CD14-positive monocyte (primary cell): ENCODE measurements at regions not wholly inside any gene's neighbourhood (a gene's known extent, or its start where the extent isn't known, plus 50 kb on each side); places are given as distances from the start of the nearest gene placed in this dataset.

Source experiments
- DNase-seq, 3 donors: peaks; one replicate each; pipeline ENCODE4 v3.0.0-alpha.2; 2011 to 2022
- H2AFZ ChIP-seq: 2 replicates; pipeline ENCODE4 v1.6.0; 2012; ENCODE audit warnings: mild to moderate bottlenecking, low read depth, low read length, inconsistent platforms; ENCODE audit not compliant: insufficient read depth, poor library complexity, severe bottlenecking
- H3K27ac ChIP-seq, 2 donors: 1 replicate in 1 of 2; 2 replicates in 1 of 2; pipeline ENCODE4 v1.5.1; 2012 to 2013; ENCODE audit warnings: low read length in 2 of 2, control low read depth in 1 of 2, inconsistent platforms in 1 of 2, low read depth in 1 of 2, mild to moderate bottlenecking in 1 of 2
- H3K27me3 ChIP-seq, 2 donors: one replicate each; pipeline versions ENCODE4 v1.6.0 to v1.6.1; 2011 to 2013; ENCODE audit warnings: low read length in 2 of 2; ENCODE audit not compliant: control insufficient read depth in 2 of 2, insufficient read depth in 2 of 2
- H3K36me3 ChIP-seq, 2 donors: replicated peaks in 1 of 2; 1 replicate in 1 of 2; 2 replicates in 1 of 2; pipeline versions ENCODE4 v1.5.1 to v1.6.1; 2012 to 2013; ENCODE audit warnings: low read length in 2 of 2, control low read depth in 1 of 2, inconsistent platforms in 1 of 2, mild to moderate bottlenecking in 1 of 2; ENCODE audit not compliant: insufficient read depth in 2 of 2, control insufficient read depth in 1 of 2
- H3K4me1 ChIP-seq, 2 donors: 1 replicate in 1 of 2; 2 replicates in 1 of 2; pipeline versions ENCODE4 v1.5.1 to v1.6.1; 2012 to 2013; ENCODE audit warnings: low read length in 2 of 2, control low read depth in 1 of 2, inconsistent platforms in 1 of 2, mild to moderate bottlenecking in 1 of 2, moderate library complexity in 1 of 2; ENCODE audit not compliant: insufficient read depth in 2 of 2, control insufficient read depth in 1 of 2
- H3K4me2 ChIP-seq: replicated peaks from 2 replicates; pipeline ENCODE3; 2012; ENCODE audit warnings: low read length, moderate library complexity, mild to moderate bottlenecking; ENCODE audit not compliant: poor library complexity, severe bottlenecking; ENCODE audit errors: extremely low read depth
- H3K4me3 ChIP-seq, 3 experiments: fragments of 200-600 bp in 1 of 3; sonication (generic) in 1 of 3; replicated peaks in 1 of 3; 1 replicate in 2 of 3; 2 replicates in 1 of 3; pipeline ENCODE4 v1.5.1; 2011 to 2013; ENCODE audit warnings: low read length in 3 of 3, mild to moderate bottlenecking in 3 of 3, control low read depth in 2 of 3, low read depth in 2 of 3, inconsistent platforms in 1 of 3, moderate library complexity in 1 of 3
- H3K79me2 ChIP-seq: 2 replicates; pipeline ENCODE4 v1.6.0; 2012; ENCODE audit warnings: mild to moderate bottlenecking, control low read depth, inconsistent platforms, low read length, moderate library complexity; ENCODE audit not compliant: insufficient read depth
- H3K9ac ChIP-seq: 2 replicates; pipeline ENCODE4 v1.6.0; 2017; ENCODE audit warnings: low read length, mild to moderate bottlenecking; ENCODE audit not compliant: insufficient read depth, poor library complexity, severe bottlenecking
- H3K9me3 ChIP-seq, 2 donors: replicated peaks in 1 of 2; 1 replicate in 1 of 2; 2 replicates in 1 of 2; pipeline versions ENCODE4 v1.5.1 to v1.6.1; 2012 to 2013; ENCODE audit warnings: low read length in 2 of 2, control low read depth in 1 of 2; ENCODE audit not compliant: control insufficient read depth in 1 of 2, insufficient read depth in 1 of 2
- H4K20me1 ChIP-seq: 2 replicates; pipeline ENCODE4 v1.6.0; 2012; ENCODE audit warnings: mild to moderate bottlenecking, low read length, control low read depth, moderate library complexity; ENCODE audit not compliant: insufficient read depth
- H3K27ac Mint-ChIP-seq, 7 donors: one replicate each; pipeline ENCODE4 v1.8.0; 2020; ENCODE audit warnings: mild to moderate bottlenecking in 7 of 7, mixed read lengths in 7 of 7, moderate library complexity in 6 of 7, inconsistent platforms in 2 of 7
- H3K27me3 Mint-ChIP-seq, 3 donors: one replicate each; pipeline ENCODE4 v1.8.0; 2021 to 2022; ENCODE audit warnings: low read depth in 3 of 3, mild to moderate bottlenecking in 3 of 3, mixed read lengths in 3 of 3, moderate library complexity in 3 of 3, inconsistent platforms in 1 of 3
- H3K36me3 Mint-ChIP-seq, 2 donors: one replicate each; pipeline ENCODE4 v1.8.0; 2020; ENCODE audit warnings: mixed read lengths in 2 of 2, inconsistent platforms in 1 of 2, mild to moderate bottlenecking in 1 of 2
- H3K4me1 Mint-ChIP-seq: one replicate; pipeline ENCODE4 v1.8.0; 2020; ENCODE audit warnings: mild to moderate bottlenecking, mixed read lengths
- H3K4me3 Mint-ChIP-seq, 2 donors: one replicate each; pipeline ENCODE4 v1.8.0; 2020; ENCODE audit warnings: mild to moderate bottlenecking in 2 of 2, mixed read lengths in 2 of 2, moderate library complexity in 1 of 2
- H3K9me3 Mint-ChIP-seq, 7 donors: one replicate each; pipeline ENCODE4 v1.8.0; 2020 to 2022; ENCODE audit warnings: mixed read lengths in 7 of 7, mild to moderate bottlenecking in 6 of 7, moderate library complexity in 6 of 7, inconsistent platforms in 2 of 7
- WGBS: methylation state at CpG from one replicate; pipeline ENCODE4 v1.1.5; 2013; ENCODE audit warnings: missing lambda C conversion rate; ENCODE audit not compliant: insufficient coverage; 5-methylcytosine and 5-hydroxymethylcytosine counted together
- intact Hi-C, 2 donors: fragments of 100-400 bp; cut with micrococcal nuclease; formaldehyde crosslinking; loops; one replicate each; pipeline versions ENCODE4 v1.15.0 to v1.15.1; 2023
- TF ChIP-seq, protein P1 (sequence below): fragments of 200-600 bp; IDR thresholded peaks from one replicate; pipeline ENCODE4 v1.8.0; 2022; ENCODE audit warnings: antibody characterized with exemption, mild to moderate bottlenecking

DNA sequence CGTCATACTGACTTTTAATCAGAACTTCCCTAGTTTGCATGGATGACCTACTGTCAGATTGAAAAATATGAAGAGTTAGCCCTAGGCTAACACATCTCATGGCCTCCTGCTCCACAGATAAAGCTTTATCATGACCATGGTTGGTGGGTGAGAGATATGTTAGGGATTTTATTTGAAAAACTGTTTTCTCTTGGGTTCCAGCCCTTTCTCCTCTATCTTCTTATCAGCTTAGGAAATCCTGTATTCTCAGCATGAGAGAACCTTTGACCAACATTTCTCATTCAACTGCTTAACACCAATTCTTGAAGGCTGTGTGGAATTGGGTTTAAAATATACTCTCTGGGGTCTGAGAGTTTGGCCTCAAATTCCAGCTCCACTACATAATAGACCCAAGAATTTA, 1407.0 kb upstream of the CELF4 start:
- Mint-ChIP-seq H3K27me3 (no peaks in the 10 kb centered on the region), H3K27ac (no peak overlapping the region), H3K4me1 (no peaks in the 10 kb centered on the region), H3K4me3 (no peak overlapping the region), H3K36me3 (no peaks in the 10 kb centered on the region), H3K9me3 (peaks cover 2 to 8% (median 5%) of the 10 kb centered on the region in 7 donors)
- Histone ChIP-seq H3K79me2 (no peaks in the 10 kb centered on the region), H3K4me1 (no peaks in the 10 kb centered on the region), H4K20me1 (no peaks in the 10 kb centered on the region), H3K27ac (no peak overlapping the region), H3K36me3 (no peaks in the 10 kb centered on the region), H2AFZ (no peak overlapping the region), H3K4me3 (no peak overlapping the region), H3K4me2 (no peak overlapping the region), H3K9ac (no peak overlapping the region), H3K9me3 (peaks cover 3 to 6% of the 10 kb centered on the region in 2 donors), H3K27me3 (no peaks in the 10 kb centered on the region)
- intact Hi-C loops = no loop called here
- TF ChIP-seq, protein P1, sequence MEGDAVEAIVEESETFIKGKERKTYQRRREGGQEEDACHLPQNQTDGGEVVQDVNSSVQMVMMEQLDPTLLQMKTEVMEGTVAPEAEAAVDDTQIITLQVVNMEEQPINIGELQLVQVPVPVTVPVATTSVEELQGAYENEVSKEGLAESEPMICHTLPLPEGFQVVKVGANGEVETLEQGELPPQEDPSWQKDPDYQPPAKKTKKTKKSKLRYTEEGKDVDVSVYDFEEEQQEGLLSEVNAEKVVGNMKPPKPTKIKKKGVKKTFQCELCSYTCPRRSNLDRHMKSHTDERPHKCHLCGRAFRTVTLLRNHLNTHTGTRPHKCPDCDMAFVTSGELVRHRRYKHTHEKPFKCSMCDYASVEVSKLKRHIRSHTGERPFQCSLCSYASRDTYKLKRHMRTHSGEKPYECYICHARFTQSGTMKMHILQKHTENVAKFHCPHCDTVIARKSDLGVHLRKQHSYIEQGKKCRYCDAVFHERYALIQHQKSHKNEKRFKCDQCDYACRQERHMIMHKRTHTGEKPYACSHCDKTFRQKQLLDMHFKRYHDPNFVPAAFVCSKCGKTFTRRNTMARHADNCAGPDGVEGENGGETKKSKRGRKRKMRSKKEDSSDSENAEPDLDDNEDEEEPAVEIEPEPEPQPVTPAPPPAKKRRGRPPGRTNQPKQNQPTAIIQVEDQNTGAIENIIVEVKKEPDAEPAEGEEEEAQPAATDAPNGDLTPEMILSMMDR = no peak
- DNase-seq = no peak
- 100% methylated on average over 1 of the region's 1 CpG for whole genome bisulfite sequencing

DNA sequence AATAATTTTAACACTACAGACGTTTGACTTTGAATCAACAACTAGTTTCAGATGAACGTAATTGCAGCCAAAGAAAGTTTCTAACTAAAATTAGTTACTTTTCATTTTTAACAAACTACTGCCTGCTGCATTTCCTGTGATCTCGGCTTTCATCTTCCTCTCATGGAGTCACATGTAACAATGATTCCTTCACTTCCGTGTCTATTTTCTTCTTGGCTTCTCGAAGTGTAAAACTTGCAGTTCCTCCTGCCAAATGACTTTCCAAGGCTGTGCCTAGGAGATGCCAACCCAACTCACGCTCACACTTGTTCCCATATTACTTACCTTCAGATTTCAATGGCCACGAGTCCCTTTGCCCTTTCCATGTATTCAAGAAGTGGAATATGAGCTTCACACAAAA, 1406.3 kb upstream of the CELF4 start:
- Histone ChIP-seq H4K20me1 (no peaks in the 10 kb centered on the region), H3K9ac (no peak overlapping the region), H3K36me3 (no peaks in the 10 kb centered on the region), H3K9me3 (peaks cover 3 to 6% of the 10 kb centered on the region in 2 donors), H2AFZ (no peak overlapping the region), H3K4me2 (no peak overlapping the region), H3K4me3 (no peak overlapping the region), H3K4me1 (no peaks in the 10 kb centered on the region), H3K27ac (no peak overlapping the region), H3K27me3 (no peaks in the 10 kb centered on the region), H3K79me2 (no peaks in the 10 kb centered on the region)
- Mint-ChIP-seq H3K4me3 (no peak overlapping the region), H3K27ac (no peak overlapping the region), H3K27me3 (no peaks in the 10 kb centered on the region), H3K9me3 (peaks cover 2 to 11% (median 5%) of the 10 kb centered on the region in 7 donors), H3K4me1 (no peaks in the 10 kb centered on the region), H3K36me3 (no peaks in the 10 kb centered on the region)
- TF ChIP-seq, protein P1 = no peak
- WGBS = 37% methylated on average over 4 of the region's 7 CpGs
- intact Hi-C loops = no loop called here
- no peak for DNase-seq
